Hematopoietic multipotent progenitor cell treated with erythropoietin and hydrocortisone succinate and interleukin-3 and kit ligand, for 6 days (in vitro differentiated cells): ENCODE measurements at regions not wholly inside any gene's neighbourhood (a gene's known extent, or its start where the extent isn't known, plus 50 kb on each side); places are given as distances from the start of the nearest gene placed in this dataset.
"Not testable (repeated sequence)": the region's sequence is repeated elsewhere in the genome, so short reads cannot be mapped to it uniquely, and the experiment has no call there.

Experiments used
- DNase-seq: peaks from one replicate; pipeline ENCODE4 v3.0.0-alpha.2; 2015

- DNase-seq: not testable (repeated sequence)
These were observed 83.0 kb downstream of the POTEC start for GRCh38 chr18:14460364-14460763.

GRCh38 chr18:14459826-14460225, 83.6 kb downstream of the POTEC start:
- DNase-seq: not testable (repeated sequence)

DNA sequence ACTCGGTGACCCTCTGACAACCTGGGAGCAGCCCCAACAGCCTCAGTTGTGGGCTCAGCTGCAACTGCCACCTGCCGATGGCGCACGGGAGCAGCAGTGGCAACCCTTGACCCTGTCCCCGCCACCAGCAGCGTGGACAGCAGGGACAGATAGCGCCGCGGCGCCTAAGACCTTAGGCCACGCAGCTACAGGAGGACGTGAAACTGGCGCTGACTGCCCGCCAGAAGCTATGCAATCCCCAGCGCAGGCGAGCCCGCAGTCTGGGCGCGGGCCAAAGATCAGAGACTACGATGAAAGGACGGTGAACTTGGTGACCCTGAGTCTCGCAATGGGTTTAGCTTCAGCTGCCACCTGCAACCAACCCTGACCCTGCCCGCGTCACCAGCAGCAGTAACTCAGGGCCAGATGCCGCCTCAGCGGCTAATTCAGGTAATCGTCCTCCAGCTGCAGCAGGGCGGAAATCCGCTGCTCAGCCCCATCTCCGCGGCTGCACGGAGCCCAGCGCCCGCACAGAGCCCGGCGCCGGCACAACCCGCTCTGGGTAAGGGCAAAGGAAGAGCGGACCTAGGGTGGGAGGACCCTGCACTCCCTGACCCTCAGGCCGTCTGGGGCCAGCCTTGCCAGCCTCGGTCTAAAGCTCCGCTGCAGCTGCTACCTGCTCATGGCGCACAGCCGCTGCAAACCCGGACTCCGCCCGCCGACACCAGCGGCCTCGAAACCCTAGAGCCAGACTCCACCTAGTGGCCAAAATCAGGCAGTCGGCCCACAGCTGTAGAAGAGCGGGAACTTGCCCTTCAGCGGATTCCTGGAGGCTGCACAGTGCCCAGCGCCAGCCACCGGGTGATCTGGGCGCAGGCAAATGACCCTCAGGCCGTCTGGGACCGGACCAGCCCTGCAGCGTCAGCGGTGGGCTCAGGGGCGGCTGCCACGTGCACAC, 85.1 kb downstream of the POTEC start:
- peak; percentile 44 for DNase-seq

DNA sequence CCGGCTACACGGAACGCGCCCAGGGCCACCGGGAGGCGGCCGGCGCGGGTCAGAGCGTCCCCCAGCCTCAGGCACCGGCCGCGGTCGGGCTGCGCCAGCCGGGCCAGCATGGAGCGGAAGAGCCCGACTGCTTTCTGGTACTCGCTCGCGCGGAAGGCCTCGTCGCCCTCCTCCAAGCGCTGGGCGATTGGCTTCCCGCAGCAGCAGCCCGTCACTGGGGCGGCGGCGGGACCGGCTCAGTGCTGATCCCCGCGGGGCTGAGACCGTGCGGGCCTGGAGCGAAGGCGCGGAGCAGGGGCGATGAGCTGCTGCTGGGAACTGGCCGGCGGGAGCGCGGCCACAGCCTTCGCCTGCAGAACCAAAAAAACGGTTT, 92.8 kb downstream of the POTEC start:
- peak; percentile 15 for DNase-seq

GRCh38 chr18:14449995-14450636, 93.3 kb downstream of the POTEC start:
- DNase-seq: peak; percentile 26

DNA sequence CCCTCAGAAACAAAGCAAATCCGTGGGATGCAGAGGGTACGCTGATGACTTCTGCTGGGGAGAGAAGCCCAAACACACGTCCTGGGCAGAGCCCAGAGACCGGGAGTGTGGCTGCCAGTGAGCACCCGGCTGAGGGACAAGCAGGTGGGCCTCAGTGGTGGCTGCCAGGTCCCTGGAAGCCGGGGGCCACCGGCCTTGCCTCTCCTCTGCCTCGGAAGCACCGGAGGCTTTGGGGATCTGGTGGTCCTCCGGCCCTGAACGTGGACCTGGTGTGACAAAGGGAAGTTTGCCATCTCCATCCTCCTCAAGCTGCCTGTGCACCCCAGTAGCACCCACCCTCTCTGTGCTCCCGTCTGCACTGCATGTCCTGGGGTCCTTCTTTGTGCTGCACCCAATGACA, 94.3 kb downstream of the POTEC start:
- DNase-seq: not testable (repeated sequence)

DNA sequence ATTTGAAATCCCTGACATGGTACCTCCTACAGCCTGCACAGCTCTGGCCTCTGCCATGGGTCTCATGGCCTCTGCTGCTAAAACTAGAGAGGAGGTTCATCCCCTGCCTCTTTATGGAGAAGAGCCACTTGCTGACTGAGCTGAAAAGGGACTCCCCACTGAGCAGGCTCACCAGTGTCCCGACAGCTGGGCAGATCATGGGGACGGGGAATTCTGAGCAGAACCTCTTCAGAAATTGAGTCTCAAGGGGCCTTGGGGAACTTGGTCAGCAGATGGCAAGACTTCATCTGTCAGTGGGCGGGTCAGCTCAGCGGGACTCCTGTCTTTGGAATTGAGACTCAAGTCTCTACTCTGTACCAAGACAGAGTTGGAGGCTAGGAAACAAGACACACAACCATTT, 95.7 kb downstream of the POTEC start:
- DNase-seq: not testable (repeated sequence)

GRCh38 chr18:14435460-14435859, 107.9 kb downstream of the POTEC start:
- DNase-seq: peak; percentile 57

- DNase-seq: not testable (repeated sequence)
These were observed 111.0 kb downstream of the POTEC start for GRCh38 chr18:14432371-14432770.

DNA sequence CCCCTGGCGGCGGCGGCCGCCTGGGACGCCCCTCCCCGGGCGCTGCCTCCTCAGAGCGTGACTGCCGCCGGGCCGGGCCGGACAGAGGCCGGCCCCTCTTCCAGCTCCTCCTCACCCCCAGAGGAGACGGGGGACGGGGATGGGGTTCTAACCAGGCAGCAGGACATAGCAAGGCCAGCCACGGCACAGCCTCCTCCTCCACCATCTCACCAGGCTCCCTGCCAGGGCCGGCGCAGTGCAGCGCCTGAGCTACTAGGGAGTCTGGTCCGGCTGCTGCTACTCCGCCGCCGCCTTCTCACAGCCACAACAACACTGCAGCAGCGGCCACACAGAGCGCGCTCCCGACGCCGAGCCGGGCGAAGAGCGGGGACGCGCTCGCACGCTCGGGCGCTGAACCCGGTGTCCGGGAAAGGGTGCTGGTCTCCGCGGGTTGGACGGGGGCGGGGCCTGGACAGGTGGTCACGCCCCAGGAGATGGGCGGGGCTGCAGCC, 112.3 kb downstream of the POTEC start:
- peak; percentile 67 for DNase-seq

DNA sequence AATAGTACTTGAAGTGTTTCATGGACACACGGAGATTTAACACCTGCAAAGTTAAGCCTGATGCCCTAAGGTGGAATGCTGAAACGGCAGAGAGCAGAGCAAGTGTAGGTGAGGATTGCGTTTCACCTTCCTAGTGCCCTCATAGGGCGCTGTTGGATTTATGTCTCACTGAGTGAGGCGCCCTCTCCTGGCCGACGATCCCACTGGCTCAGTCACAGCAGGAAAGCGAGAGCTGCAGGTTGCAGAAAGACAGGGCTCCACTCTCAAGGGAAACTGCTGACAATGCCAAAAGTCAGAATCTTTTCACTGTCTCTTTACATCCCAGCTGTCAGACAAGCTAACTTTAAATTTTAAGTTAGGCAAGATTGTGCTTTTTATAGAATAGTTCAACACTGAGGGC, 127.6 kb downstream of the POTEC start:
- DNase-seq: peak; percentile 30

DNA sequence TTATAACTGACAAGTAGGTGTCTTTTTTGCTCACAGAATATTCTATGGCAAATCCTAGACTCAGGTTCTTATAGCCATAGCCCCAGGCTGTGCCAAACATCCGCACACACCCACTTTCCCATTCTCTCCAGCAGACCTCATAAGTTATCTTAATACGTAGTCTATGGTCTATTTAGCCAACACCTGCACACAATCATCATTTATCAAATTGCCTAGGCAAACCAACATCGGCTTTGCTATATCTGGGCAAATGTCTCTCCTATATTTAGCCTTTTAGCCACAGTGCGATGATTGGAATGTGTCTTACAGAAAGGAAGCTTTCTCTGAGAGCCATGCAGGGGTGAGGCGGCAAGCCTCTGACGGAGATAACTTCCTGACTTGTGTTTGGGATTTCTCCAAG, 128.0 kb downstream of the POTEC start:
- not testable (repeated sequence) for DNase-seq

- peak; percentile 8 for DNase-seq
These were observed 147.9 kb downstream of the POTEC start for GRCh38 chr18:14395533-14395932.

- not testable (repeated sequence) for DNase-seq
These were observed 149.8 kb downstream of the POTEC start for GRCh38 chr18:14393563-14394103.

- DNase-seq: not testable (repeated sequence)
These were observed 150.8 kb downstream of the POTEC start for GRCh38 chr18:14392604-14393003.

GRCh38 chr18:14384961-14385360, 158.4 kb downstream of the POTEC start:
- DNase-seq: not testable (repeated sequence)

GRCh38 chr18:14382666-14383065, 160.7 kb downstream of the POTEC start:
- not testable (repeated sequence) for DNase-seq

- not testable (repeated sequence) for DNase-seq
These were observed 163.9 kb downstream of the POTEC start for GRCh38 chr18:14379489-14379888.

GRCh38 chr18:14378376-14378775, 165.0 kb downstream of the POTEC start:
- not testable (repeated sequence) for DNase-seq

DNA sequence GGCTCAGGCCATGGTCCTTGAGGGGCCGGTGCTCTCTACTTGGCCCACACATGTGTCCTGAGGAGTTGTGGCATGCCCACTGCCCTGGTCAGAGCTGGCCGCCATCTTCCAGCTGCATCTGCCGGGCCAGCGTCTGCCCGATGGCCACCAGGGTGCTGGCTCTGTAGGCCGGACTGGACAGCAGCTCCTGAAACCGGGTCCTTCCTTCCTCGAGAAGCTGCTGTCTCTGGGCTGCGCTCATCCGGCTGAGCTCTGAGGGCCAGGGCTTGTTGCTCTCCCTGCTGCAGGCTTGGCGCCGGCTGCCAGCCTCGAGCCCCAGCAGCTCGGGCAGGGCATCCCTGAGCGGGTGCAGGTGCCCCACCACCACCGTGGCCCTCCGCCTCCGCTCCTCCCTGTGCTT, 182.1 kb downstream of the POTEC start:
- DNase-seq: not testable (repeated sequence)

GRCh38 chr18:14357553-14358297, 185.7 kb downstream of the POTEC start:
- DNase-seq: not testable (repeated sequence)

DNA sequence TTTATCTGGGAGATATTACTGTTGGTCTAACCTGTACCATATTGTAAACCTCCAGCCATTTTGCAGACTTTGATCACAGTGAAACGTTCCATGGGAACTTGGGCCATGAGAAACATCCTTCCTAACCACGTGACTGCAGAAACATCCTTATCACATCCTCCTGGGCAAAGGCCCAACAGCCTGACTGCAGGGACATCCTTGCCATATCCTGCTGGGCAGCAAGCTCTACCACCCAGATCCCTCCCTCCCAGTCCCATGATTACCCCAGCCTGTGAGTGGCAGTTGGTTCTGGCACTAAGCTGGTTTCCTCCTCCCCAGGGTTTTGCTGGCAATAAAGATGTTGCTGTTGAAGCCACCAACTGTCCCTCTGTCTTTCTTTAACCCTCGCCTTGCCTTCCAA, 201.2 kb downstream of the POTEC start:
- not testable (repeated sequence) for DNase-seq

- DNase-seq: not testable (repeated sequence)
These were observed 203.8 kb upstream of the ZNF519 start for GRCh38 chr18:14336017-14336416.
